ENCODE measurements at regions not wholly inside any gene's neighbourhood (a gene's known extent, or its start where the extent isn't known, plus 50 kb on each side); places are given as distances from the start of the nearest gene placed in this dataset.
"Not testable (repeated sequence)": the region's sequence is repeated elsewhere in the genome, so short reads cannot be mapped to it uniquely, and the experiment has no call there.

DNA sequence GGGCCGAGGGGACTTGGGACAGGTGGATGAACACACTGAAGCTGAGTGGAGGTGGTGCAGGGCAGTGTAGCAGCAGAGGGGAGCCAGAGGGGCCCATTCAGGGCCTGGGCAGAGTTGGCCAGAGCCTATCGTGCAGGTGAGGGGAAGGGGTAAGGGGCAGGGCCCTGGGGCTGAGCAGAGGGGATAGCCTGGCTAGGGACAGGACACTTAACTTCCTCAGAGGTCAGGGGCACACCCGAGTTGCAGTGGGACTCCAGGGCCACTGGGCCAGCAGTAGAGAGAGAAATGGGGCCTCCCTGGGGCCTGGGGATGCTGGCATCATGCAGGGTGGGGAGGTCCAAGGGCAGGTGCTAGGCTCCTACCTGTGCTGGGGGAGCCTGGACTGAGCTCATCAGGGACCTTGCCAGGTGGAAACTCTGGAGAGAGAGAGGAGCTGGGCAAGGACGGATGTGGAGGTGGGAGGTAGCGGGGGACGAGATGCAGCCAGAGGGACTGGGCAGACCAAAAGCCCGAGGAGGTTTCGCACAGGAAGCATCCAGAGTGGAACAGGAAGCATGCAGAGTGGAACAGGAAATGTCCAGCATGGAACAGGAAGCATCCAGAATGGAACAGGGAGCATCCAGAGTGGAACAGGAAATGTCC lies 104.0 kb downstream of the TMEM121 start:
- not testable (repeated sequence) for H3K36me3 ChIP-seq (ENCODE audit: control insufficient read depth, insufficient read depth, low read length)
- 75 to 80% methylated on average over 6 to 7 of the region's 8 CpGs for WGBS, 2 experiments (ENCODE audit: insufficient coverage in 2 of 2)

GRCh38 chr14:105630935-105631779 lies 104.8 kb downstream of the TMEM121 start:
- not testable (repeated sequence) for H3K4me3 ChIP-seq (ENCODE audit: extremely low read depth, insufficient read depth, low read length, poor library complexity, severe bottlenecking); H3K36me3 ChIP-seq (ENCODE audit: control insufficient read depth, insufficient read depth, low read length); H3K4me1 ChIP-seq (ENCODE audit: control insufficient read depth, insufficient read depth, low read length, poor library complexity, severe bottlenecking); H3K27ac ChIP-seq (ENCODE audit: low read depth, low read length, severe bottlenecking)
- 73 to 81% methylated on average over 16 to 17 of the region's 24 CpGs for WGBS, 2 experiments (ENCODE audit: insufficient coverage in 2 of 2)
- H3K9me3 ChIP-seq (ENCODE audit: control insufficient read depth, low read length), result peaks cover 15% of the 10 kb centered on the region

More for the DNA sequence above, 104.0 kb downstream of the TMEM121 start:
- not testable (repeated sequence) for H3K27ac ChIP-seq (ENCODE audit: low read depth, low read length, severe bottlenecking); H3K4me1 ChIP-seq (ENCODE audit: control insufficient read depth, insufficient read depth, low read length, poor library complexity, severe bottlenecking); H3K4me3 ChIP-seq (ENCODE audit: extremely low read depth, insufficient read depth, low read length, poor library complexity, severe bottlenecking)
- H3K9me3 ChIP-seq (ENCODE audit: control insufficient read depth, low read length), result peaks cover 15% of the 10 kb centered on the region

DNA sequence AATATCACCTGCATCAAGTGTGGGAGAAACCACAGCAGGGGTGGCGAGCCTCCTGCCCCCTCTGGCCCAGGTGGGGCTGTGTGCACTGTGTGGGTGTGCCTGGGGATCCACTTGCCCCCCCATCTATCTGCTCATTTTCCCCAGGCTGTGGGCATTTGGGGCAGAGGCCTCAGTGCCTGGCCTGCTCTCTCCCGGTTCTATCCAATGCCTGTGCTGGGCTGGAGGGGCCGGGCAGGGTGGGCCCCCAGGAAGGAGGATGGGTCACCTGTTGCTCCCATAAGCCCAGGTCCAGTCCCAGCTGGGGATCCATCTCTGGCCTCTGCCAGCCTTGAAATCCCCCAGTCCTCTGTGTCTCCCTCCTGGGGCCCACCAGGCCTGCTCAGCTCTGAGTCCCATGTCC lies 105.6 kb downstream of the TMEM121 start:
- Histone ChIP-seq H3K4me1 (ENCODE audit: control insufficient read depth, insufficient read depth, low read length, poor library complexity, severe bottlenecking) (no peaks in the 10 kb centered on the region), H3K27ac (ENCODE audit: low read depth, low read length, severe bottlenecking) (no peak overlapping the region), H3K9me3 (ENCODE audit: control insufficient read depth, low read length) (peaks cover 19% of the 10 kb centered on the region), H3K36me3 (ENCODE audit: control insufficient read depth, insufficient read depth, low read length) (no peaks in the 10 kb centered on the region), H3K4me3 (ENCODE audit: extremely low read depth, insufficient read depth, low read length, poor library complexity, severe bottlenecking) (no peak overlapping the region)
- WGBS, 2 experiments (ENCODE audit: insufficient coverage in 2 of 2), result 38 to 61% methylated on average over 2 to 3 of the region's 3 CpGs

GRCh38 chr14:105633596-105633995 lies 107.2 kb downstream of the TMEM121 start:
- not testable (repeated sequence) for H3K27ac ChIP-seq (ENCODE audit: low read depth, low read length, severe bottlenecking); H3K4me1 ChIP-seq (ENCODE audit: control insufficient read depth, insufficient read depth, low read length, poor library complexity, severe bottlenecking); H3K4me3 ChIP-seq (ENCODE audit: extremely low read depth, insufficient read depth, low read length, poor library complexity, severe bottlenecking); H3K36me3 ChIP-seq (ENCODE audit: control insufficient read depth, insufficient read depth, low read length)
- WGBS, 2 experiments (ENCODE audit: insufficient coverage in 2 of 2), result 83 to 100% methylated on average over 4 to 5 of the region's 7 CpGs
- peaks cover 20% of the 10 kb centered on the region for H3K9me3 ChIP-seq (ENCODE audit: control insufficient read depth, low read length)

DNA sequence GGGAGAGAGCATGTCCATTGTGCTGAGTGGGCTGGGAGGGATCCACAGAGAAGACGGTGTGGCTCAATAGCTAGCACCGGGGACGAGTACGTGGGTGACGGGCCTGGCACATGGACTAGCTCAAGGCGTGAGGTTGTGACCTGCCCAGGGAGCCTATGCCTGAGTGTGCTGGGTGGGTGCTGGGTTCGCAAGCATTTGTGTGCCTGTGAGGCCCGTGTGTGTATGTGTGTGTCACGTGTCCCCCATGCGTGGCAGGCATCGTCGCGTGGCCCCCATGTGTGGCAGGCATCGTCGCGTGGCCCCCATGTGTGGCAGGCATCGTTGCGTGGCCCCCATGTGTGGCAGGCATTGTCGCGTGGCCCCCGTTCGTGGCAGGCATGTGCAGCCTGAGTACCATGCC lies 109.2 kb downstream of the TMEM121 start:
- Histone ChIP-seq H3K4me3 (ENCODE audit: extremely low read depth, insufficient read depth, low read length, poor library complexity, severe bottlenecking) (no peak overlapping the region), H3K4me1 (ENCODE audit: control insufficient read depth, insufficient read depth, low read length, poor library complexity, severe bottlenecking) (no peaks in the 10 kb centered on the region), H3K27ac (ENCODE audit: low read depth, low read length, severe bottlenecking) (no peak overlapping the region), H3K36me3 (ENCODE audit: control insufficient read depth, insufficient read depth, low read length) (no peaks in the 10 kb centered on the region), H3K9me3 (ENCODE audit: control insufficient read depth, low read length) (peaks cover 8% of the 10 kb centered on the region)
- WGBS, 2 experiments (ENCODE audit: insufficient coverage in 2 of 2), result 78 to 85% methylated on average over 10 to 19 of the region's 22 CpGs

- H3K4me3 ChIP-seq (ENCODE audit: extremely low read depth, insufficient read depth, low read length, poor library complexity, severe bottlenecking); H3K9me3 ChIP-seq (ENCODE audit: control insufficient read depth, low read length); H3K27ac ChIP-seq (ENCODE audit: low read depth, low read length, severe bottlenecking); H3K4me1 ChIP-seq (ENCODE audit: control insufficient read depth, insufficient read depth, low read length, poor library complexity, severe bottlenecking); H3K36me3 ChIP-seq (ENCODE audit: control insufficient read depth, insufficient read depth, low read length): not testable (repeated sequence)
- whole genome bisulfite sequencing, 2 experiments (ENCODE audit: insufficient coverage in 2 of 2), result 46% methylated on average over 2 of the region's 7 CpGs; no CpG with 5 or more reads in 1 of the 2 experiments
These were observed 109.6 kb downstream of the TMEM121 start for GRCh38 chr14:105636021-105636420.

DNA sequence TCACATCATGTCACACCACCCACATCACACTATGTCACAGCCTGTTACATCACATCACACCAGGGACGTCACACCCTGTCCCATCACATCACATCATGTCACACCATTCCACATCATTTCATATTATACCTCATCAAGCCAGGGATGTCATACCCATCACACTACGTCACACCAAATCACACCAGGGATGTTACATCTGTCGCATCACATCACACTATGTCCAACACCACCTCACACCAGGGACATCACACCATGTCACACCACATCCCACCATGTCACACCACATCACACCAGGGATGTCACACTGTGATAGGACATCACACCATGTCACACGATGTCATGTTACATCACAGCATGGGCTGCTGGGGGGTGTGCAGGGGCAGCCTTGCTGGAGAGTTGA lies 110.6 kb downstream of the TMEM121 start:
- H3K27ac ChIP-seq (ENCODE audit: low read depth, low read length, severe bottlenecking), result no peak overlapping the region
- H3K4me1 ChIP-seq (ENCODE audit: control insufficient read depth, insufficient read depth, low read length, poor library complexity, severe bottlenecking), result no peaks in the 10 kb centered on the region
- H3K36me3 ChIP-seq (ENCODE audit: control insufficient read depth, insufficient read depth, low read length), result no peaks in the 10 kb centered on the region
- H3K4me3 ChIP-seq (ENCODE audit: extremely low read depth, insufficient read depth, low read length, poor library complexity, severe bottlenecking), result no peak overlapping the region
- H3K9me3 ChIP-seq (ENCODE audit: control insufficient read depth, low read length), result peaks cover 5% of the 10 kb centered on the region
- WGBS, 2 experiments (ENCODE audit: insufficient coverage in 2 of 2), result 79 to 86% methylated on average over 3 to 4 of the region's 4 CpGs

DNA sequence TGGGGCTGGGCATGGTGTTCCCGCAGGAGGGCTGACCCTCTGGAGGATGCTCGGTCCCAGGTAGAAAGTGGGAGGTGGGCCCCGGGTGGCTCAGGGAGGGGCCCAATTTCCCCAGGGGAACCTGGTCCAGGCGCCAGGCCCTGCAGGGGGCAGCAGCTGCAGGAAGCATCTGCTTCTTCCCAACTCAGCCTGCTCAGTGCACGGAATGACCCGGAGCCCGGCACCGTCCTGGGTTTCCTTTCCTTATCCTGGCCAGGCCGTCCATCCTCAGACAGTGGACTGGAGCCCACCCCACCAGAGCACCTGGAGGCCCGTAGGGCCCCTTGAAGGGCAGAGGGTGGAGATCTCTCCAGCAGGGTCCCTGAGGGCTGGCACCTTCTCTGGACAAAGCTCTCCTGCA lies 111.0 kb downstream of the TMEM121 start:
- H3K4me1 ChIP-seq (ENCODE audit: control insufficient read depth, insufficient read depth, low read length, poor library complexity, severe bottlenecking); H3K36me3 ChIP-seq (ENCODE audit: control insufficient read depth, insufficient read depth, low read length); H3K4me3 ChIP-seq (ENCODE audit: extremely low read depth, insufficient read depth, low read length, poor library complexity, severe bottlenecking); H3K27ac ChIP-seq (ENCODE audit: low read depth, low read length, severe bottlenecking); H3K9me3 ChIP-seq (ENCODE audit: control insufficient read depth, low read length): not testable (repeated sequence)
- 80% methylated on average over 1 of the region's 10 CpGs; no CpG with 5 or more reads in 1 of the 2 experiments for WGBS, 2 experiments (ENCODE audit: insufficient coverage in 2 of 2)

DNA sequence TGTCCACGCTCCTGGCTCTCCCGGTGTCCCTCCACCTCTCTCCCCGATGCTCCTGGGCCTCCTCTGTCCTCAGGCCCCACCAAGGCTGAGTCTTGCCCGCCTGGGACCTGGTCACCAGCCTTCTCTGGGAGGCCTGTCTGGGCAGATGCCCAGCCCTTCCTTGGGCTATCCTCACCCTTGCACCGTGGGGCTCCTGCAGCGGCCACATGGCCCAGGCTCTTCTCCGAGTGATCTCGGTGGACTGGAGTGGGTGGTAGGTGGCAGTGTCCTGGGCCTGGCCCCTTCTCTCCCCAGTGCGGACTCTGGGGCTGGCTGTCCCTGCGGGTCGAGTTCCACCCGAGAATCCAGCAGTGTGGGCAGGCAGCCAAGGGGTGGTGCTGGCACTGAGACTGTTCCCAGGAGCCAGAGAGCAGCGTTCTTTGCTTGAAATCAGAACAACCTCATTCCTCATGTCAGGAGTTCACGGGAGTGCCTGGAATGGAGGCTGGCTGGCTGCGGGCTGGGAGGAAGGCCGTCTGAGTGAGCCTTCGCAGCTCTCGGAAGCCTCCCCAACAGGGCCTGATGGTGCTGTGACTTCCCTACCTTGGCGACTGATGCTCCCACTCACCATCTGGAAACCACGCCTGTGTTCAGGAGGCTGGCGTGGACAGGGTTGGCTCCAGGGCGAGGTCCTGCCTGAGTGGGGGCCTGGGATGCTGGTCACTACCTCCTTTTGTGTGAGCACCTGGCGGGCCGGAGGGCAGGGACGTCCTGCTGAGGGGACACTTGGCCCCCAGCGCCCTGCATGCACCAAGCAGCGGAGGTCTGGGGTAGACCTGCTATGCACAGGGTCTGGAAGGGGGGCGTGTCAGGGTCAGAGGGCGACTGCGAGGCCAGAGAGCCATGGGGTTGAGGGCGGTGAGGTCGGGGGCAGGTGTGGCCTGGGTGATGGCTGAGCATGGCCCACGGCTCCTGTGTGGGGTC lies 113.9 kb downstream of the TMEM121 start:
- not testable (repeated sequence) for H3K9me3 ChIP-seq (ENCODE audit: control insufficient read depth, low read length); H3K4me1 ChIP-seq (ENCODE audit: control insufficient read depth, insufficient read depth, low read length, poor library complexity, severe bottlenecking); H3K27ac ChIP-seq (ENCODE audit: low read depth, low read length, severe bottlenecking); H3K36me3 ChIP-seq (ENCODE audit: control insufficient read depth, insufficient read depth, low read length); H3K4me3 ChIP-seq (ENCODE audit: extremely low read depth, insufficient read depth, low read length, poor library complexity, severe bottlenecking)
- WGBS, 2 experiments (ENCODE audit: insufficient coverage in 2 of 2), result 71 to 74% methylated on average over 9 to 13 of the region's 33 CpGs

GRCh38 chr14:105641075-105641937 lies 114.9 kb downstream of the TMEM121 start:
- Histone ChIP-seq H3K36me3 (ENCODE audit: control insufficient read depth, insufficient read depth, low read length) (no peaks in the 10 kb centered on the region), H3K4me1 (ENCODE audit: control insufficient read depth, insufficient read depth, low read length, poor library complexity, severe bottlenecking) (no peaks in the 10 kb centered on the region), H3K4me3 (ENCODE audit: extremely low read depth, insufficient read depth, low read length, poor library complexity, severe bottlenecking) (no peak overlapping the region), H3K27ac (ENCODE audit: low read depth, low read length, severe bottlenecking) (no peak overlapping the region), H3K9me3 (ENCODE audit: control insufficient read depth, low read length) (peaks cover 5% of the 10 kb centered on the region)
- 49 to 64% methylated on average over 7 to 8 of the region's 17 CpGs for WGBS, 2 experiments (ENCODE audit: insufficient coverage in 2 of 2)
